GM21619 (cell line): ENCODE measurements at regions not wholly inside any gene's neighbourhood (a gene's known extent, or its start where the extent isn't known, plus 50 kb on each side); places are given as distances from the start of the nearest gene placed in this dataset.
"Not testable (repeated sequence)": the region's sequence is repeated elsewhere in the genome, so short reads cannot be mapped to it uniquely, and the experiment has no call there.

ENCODE experiments used
- ATAC-seq: cut with Tn5 transposase; IDR thresholded peaks from one replicate; pipeline ENCODE4 v1.9.1; 2021; ENCODE audit not compliant: unreplicated experiment

DNA sequence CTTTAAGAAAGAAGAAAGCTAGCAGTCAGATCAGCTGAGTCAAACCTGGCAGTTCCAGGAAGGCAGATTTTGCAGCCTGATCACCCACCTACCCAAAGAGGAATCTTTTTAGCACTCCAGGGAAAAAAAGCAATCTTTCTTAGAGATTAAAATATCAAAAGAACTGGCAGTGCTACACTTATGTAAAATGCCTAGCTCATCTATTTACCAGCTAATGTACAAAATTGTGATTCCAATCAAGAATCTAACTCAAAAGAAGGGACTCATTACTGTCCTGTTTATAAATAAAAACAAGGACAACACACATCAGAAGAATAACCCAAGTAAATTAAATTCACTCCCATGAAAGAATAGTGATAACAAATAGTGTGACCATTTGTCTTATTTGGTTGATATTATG lies 222.4 kb upstream of the ERCC4 start:
- no peak for ATAC-seq

DNA sequence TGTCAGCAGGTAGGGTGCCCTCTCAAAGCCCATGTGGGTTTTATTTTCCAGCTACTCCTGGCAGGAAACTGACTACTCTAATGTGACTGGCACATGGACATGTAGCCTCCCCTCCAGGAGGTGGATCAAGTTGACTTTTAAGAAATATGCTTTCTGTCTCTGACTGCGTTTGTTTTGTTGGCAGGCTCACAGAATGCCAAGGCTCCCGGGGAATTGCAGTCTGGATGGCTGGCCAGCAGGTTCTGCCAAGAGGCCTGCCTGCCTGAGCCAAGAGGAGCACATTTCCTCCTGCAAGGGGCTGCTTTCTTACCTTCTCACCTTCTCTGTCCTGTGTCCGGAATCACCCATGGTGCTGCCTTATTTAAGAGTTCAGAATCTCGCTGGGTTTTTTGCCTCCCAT lies 217.3 kb upstream of the ERCC4 start:
- ATAC-seq = no peak

DNA sequence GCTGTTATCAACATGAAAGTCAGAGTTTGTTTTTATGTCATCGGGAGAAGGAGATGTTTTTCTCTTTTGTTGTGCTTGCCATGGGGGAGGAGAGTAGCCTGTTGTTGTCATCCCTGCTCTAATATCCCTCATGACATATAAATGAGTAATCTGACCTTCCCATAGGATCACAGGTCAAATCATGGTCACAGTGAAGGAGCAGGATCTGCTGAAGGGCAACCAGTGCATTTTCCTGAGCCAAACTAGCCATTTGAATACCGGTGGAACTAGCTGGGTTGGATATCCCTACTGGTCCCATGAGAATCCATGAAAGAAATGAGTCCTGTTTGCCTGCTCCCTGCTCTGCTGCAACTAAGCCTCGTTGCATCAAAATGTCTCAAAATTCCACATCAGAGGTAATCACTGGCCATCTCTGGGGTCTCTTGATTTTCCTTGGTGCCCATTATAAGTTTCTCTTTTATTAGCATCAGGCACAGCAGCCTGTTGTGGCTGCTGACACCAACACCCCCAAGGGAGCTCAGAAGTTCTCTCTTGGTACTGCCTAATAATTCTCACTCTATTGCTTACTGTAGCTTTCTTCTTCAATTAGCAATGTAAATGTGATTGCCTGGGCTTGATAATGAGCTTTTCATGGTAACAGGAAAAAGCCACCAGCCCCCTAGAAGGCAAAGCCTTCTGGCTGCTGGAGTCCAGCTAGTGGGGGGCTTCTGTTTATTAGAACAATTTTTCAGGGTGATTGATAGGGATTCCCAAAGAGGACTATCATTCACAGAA lies 211.4 kb upstream of the ERCC4 start:
- no peak for ATAC-seq

DNA sequence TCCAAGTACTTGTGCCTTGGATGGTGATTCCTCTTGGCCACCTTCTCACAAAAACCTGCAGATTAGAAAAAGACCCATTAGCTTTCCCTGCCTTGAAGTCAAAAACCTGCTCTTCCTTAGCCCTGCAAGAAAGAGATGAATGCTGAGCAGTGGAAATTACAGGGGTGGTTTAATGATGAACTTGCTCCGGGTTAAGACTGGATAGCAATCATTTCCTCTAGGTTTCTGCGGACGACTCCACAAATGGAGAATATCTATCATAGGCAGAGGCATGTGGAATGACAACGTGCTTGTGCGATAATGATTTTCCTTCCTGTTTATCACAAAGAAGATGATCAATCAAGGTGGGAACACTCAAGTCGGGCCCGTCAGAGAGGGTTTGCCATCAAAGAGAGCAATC lies 201.2 kb upstream of the ERCC4 start:
- no peak for ATAC-seq

DNA sequence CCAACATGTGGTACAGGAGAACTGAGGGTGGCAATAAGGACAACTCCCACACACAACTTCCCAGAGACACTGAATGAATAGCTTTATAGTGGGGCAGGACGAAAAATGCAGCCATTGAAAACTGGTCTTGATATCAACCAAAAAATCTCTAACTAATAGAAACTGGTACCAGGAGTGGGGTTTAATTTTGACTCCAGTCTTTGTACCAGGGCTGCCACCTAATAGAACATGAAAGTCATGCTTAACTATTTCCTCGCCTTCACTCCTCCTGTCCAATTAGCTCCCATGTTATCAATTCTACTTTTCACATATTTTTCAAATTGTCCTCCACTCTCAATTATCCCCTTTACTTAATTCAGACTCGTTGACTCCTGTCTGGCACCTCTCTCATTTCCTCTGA lies 192.0 kb upstream of the ERCC4 start:
- no peak for ATAC-seq

DNA sequence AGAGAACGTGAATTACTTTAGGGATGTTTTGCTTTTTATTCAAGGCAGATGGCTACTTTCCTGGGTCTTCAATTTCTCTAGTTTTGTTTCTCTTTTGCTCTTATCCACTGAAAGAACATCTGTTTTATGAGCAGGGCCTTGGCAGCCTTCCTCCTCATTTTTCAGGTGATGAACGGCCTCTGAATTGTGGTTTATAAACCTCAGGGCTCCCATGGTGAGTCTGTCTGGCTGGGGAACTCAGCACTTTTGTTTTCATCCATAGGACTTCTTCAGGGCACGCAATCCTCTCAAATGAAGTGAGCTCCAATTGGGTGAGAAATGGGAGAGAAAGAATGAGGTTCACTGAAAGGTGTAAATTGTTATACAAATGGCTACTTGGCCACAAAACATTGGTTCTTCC lies 186.4 kb upstream of the ERCC4 start:
- ATAC-seq = no peak

DNA sequence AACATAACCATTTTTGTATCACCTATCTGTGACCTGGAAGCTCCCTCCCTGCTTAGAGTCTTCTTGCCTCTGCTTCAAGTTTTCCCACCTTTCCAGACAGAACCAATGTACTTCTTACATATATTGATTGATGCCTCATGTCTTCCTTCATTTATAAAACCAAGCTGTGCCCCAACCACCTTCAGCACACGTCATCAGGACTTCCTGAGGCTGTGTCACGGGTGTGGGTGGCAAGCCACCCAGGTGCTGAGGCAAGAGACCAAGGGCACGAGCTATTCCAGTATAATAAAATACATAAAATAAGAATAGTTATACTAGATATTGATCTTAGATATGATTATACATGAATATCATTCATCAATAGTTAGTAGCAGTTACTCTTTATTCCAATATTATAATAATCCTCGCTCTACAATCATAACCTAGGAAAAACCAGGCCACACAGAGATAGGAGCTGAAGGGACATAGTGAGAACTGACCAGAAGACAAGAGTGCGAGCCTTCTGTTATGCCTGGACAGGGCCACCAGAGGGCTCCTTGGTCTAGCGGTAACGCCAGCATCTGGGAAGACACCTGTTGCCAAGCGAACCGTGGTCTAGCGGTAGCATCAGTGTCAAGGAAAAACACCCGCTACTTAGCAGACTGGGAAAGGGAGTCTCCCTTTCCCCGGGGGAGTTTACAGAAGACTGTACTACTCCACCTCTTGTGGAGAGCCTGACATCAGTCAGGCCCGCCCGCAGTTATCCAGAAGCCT lies 180.2 kb upstream of the ERCC4 start:
- not testable (repeated sequence) for ATAC-seq

DNA sequence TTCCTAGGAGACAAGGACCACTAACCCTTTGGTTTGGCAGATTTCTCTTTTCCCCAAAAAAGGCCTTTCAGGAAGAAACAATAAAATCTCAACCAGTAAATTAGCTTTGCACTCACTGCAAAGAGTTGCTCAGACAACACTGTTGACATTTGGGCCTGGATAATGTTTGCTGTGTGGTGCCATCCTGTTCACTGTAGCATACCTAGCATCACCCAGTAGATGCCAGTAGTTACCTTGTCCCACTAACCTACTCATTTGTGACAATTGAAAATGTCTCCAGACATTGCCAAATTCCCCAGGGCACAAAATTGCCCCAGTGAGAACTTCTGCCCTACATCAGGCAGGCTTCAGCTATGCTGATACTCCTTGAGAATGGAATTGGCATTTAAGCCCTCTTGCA lies 177.0 kb upstream of the ERCC4 start:
- ATAC-seq = no peak

DNA sequence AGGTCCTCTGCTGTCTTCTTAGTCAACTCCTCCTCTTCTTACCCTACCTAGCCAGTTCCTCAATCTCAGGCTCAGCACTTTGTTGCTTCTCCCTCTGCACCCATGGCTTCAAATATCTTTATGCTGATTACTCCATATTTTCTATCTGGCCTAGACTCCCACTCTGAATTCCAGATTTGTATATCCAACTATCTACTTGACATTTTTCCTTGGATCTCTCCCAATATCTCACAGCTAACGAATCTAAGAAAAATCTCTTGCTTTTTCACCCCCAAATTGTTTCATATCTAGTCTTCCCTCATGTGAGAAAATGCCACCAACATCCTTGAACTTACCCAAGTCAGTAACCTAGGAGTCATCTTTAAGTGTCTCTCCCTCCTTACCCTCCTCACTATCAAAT lies 176.4 kb upstream of the ERCC4 start:
- no peak for ATAC-seq

DNA sequence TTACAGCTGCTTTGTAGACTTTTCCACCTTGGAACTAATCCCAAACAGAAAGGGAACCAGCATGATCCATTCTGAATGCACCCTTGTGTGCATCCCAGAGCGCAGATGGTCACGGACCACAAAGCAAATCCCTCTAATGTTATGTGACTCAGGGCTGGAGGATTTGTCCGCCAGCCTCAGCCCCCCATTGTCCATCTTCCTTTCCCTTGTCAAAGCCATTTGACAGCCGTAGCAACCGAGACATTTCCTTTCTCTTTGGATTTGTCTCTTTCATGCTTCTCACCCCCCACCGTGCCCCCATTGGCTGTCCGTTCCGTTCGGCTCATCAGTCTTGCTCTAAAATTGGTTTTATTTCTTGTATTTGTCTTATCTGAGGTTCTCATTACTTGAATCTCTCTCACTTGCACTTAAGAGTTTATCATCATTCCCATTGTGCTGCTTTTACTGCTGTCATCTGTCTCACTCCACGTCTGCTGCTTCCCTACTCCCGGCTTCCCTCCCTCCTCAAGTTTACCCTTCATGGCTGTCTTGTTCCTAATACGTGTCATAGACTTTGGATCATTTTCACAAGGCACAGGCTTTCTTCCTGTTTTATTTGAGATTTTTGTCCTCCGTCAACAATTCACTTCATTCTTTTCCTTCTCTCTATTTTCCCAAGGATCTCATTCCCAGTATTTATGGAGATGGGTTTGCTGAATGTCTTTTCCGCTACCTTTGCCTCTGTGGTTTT lies 163.4 kb upstream of the ERCC4 start:
- ATAC-seq = no peak

DNA sequence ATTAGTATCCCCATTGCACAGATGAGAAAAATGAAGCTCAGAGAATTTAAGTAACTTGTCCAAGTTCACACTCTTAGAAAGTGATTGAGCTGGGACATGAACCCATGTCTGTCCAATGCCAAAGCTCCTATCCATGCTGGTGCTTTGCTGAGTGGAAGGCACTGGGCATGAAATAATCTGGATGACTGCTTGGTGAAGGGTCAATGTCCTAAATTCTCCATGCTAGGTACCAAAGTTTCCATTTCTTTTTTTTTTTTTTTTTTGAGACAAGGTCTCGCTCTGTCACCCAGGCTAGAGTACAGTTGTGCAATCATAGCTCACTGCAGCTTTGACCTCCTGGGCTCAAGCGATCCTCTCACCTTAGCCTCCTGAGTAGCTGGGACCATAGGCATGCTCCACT lies 153.6 kb upstream of the ERCC4 start:
- ATAC-seq = no peak

DNA sequence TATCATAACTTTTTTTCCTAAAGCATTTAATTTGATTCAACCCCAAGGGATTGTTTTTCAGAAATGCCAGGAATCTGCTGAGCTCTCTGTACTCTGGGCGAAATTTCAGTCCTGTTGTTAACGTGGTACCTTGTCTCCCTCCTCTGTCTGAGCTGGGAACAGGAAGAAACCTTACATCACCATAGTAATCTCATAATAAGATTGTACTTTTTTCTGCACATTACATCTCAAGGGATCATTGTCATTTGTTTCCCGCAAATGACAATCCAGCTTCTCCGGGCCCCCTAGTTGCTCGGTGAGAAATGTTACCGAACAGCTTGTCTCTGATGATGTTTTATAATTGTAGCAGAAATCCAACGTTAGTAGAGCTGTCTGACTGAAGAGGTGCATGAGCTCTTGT lies 152.7 kb upstream of the ERCC4 start:
- no peak for ATAC-seq

DNA sequence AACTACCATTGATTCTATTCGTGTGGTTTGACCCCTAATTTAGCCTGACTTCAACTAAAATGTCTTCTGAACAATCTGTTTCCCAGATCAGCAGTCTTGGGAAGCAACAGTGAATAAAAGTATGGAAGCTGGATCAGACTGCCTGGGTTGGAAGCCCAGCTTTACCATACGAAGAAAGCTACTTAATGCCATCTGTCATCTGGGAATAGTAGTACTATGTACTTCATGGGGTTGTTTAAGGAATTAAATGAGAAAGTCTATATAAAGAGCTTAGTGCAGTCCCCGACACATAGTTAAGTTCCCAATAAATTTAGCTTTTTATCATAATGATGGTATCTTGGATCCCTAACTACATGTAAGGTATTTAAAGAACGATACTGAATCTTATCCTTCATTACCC lies 151.5 kb upstream of the ERCC4 start:
- ATAC-seq = no peak

DNA sequence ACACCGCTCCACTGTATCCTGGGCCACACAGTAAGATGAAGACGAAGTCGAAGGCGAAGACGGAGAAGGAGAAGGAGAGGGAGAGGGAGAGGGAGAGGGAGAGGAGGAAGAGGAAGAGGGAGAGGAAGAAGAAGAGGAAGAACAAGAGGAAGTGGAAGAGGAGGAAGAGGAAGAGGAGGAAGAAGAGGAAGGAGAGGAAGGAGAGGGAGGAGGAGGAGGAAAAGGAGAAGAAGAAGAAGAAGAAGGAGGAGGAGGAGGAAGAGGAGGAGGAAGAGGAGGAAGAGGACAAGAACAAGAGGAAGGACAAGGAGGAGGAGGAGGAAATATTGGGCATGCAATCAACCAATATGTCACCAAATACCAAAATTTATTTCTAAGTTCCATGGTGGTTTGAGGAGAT lies 149.5 kb upstream of the ERCC4 start:
- ATAC-seq = no peak

DNA sequence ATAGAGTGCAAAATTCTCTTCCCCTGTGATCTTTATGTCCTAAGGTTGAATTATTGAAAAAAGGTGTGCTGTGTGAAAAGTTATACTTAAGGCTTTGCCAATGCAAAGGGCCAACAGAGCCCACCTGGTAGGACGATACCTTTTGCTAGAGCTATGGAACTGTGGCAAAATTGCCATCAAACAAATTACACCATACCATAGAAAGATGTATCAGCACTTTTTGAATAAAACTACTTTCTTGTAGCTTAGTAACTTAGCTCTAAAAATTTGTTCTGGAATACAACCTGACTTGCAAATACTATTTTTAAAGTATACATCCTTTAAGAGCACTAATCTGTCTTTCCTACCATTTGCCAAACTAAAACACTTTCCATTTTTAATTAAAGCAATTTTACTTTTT lies 147.2 kb upstream of the ERCC4 start:
- no peak for ATAC-seq

DNA sequence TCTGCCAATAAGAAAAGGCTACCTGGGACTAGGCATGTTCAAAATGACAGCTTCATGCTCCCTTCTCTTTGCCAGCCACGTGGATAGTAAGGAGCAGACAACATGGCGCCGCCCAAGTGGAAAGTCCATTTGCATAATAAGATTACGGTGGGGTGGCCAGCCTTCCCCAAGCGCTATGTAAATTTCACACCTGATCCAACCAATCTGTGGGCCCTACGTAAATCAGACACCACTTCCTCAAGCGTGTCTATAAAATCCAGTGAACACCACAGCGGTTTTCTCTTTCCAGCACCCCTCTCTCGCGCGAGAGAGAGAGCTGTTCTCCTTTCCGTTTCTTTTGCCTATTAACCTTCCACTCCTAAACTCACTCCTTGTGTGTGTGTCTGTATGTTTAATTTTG lies 140.3 kb upstream of the ERCC4 start:
- ATAC-seq = no peak

DNA sequence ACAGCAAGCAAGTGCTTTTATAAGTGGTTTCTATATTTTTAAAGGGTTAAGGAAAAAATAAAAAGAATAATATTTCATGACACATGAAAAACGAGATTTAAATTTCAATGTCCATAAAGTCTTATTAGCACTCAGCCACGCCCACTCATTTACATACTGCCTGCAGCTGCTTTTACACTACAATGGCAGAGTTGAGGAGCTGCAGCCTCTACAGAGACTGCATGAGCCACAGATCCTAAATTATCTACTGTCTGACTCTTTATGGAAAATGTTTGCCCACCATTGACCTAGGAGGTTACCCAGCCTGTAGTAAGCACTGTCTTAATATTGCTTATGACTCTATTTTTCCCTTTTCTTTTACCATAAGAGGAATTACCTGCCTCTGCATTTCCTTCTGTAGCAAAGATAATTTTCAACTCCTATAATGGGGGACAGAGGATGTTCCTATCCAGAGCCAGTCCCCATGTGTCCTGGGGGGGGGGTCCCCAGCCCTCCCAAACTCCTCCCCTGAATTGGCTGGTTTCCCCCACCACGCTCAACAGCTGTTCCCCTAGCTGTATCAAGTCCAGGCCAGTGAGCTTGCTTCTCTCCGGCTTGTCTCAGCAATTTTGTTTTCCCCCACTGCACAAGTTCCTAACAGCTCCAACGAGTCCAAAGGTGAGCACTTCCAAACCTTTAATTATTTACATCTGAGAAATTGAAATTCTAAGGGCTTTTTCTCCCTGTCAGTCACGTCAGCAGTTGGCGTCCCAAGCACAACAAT lies 139.4 kb upstream of the ERCC4 start:
- no peak for ATAC-seq

DNA sequence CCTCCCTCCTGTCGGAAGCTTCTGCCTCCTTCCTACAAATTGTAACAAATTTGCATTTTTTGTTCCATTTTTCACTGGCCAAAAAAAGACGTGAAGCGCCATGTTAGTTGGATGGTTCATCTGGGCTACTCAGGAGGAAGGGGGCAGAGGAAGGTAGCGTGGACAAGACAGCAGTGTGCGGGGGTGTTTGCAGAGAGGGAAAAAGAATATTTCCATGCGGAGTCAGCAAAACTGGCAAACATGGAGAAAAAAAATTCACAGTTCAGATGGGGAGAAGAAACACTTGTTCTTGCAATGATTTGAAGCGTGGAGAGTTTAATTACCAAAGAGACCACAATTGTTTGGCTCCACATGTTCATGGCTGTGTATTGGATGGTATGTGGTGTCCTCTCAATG lies 138.8 kb upstream of the ERCC4 start:
- ATAC-seq = no peak

DNA sequence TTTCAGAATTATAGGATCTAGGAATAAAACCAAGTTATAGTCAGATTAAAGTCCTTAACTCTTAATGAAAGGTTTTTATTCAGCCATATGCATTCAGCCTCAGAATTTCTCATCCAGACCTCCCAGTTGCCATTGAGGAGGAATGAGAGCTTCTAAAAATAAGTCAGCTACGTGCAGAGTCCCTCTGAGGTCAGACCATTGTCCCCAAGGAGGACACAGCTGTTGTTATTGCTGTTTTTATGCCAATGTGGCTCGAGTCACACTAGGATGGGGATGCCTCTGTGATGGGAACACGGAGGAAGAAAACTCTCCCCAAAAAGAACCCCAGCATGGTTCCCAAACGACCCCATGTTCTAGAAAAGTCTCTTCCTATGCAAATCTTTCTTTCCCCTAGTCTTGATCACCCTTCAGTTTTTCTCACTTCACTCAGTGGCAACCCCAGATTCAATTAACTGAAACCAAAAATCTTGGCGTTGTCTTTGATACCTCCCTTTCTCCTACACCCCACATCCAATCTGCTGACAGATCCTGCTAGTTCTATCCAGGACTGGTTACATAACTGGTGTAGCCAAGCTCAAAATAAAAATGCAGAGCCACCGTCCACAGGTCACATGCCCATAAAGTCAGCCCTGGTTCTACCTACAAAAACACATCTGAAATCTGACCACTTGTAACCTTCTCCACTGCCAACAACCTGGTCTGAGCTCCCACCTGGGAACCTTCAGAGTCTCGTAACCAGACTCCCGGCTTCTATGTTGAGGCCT lies 138.2 kb upstream of the ERCC4 start:
- no peak for ATAC-seq

DNA sequence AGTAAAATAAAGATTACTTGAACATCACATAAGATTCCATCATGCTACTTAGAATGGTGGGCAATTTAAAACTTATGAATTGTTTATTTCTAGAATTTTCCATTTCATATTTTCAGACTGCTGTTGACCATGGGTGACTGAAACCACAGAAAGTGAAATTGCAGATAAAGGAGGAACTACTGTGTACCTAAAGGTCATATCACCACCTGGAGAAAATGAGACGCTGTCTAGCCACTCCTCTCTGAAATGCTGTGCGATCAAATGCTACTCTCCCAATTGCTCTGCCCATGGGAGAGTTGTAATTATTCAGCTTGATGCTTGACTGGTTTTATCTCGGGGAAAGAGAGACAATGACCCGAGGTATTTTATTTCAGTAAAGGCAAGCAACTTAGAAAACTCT lies 128.9 kb upstream of the ERCC4 start:
- ATAC-seq = no peak
